ENCODE measurements at regions not wholly inside any gene's neighbourhood (a gene's known extent, or its start where the extent isn't known, plus 50 kb on each side); places are given as distances from the start of the nearest gene placed in this dataset.
A peak's percentile ranks its signal among the peaks of the same experiment; 100 is the strongest.

- no peak for DNase-seq (ENCODE audit: low read depth)
- Histone ChIP-seq H3K4me3 (ENCODE audit: low read depth, low read length) (no peak overlapping the region), H3K36me3 (ENCODE audit: control insufficient read depth, insufficient read depth, low read length) (no peaks in the 10 kb centered on the region), H3K27me3 (ENCODE audit: control insufficient read depth, insufficient read depth, low read length) (no peaks in the 10 kb centered on the region)
- TF ChIP-seq CTCF (IDR thresholded peaks at IDR 0.05; ENCODE audit: insufficient read depth, low read length, poor library complexity, severe bottlenecking): no peak
Measured at GRCh38 chr5:129359450-129359849, 100.6 kb upstream of the ADAMTS19 start.

GRCh38 chr5:129361441-129362025, 98.6 kb upstream of the ADAMTS19 start:
- no peaks in the 10 kb centered on the region for H3K27me3 ChIP-seq (ENCODE audit: control insufficient read depth, insufficient read depth, low read length)
- DNase-seq (ENCODE audit: low read depth): no peak
- H3K4me3 ChIP-seq (ENCODE audit: low read depth, low read length): no peak overlapping the region
- no peaks in the 10 kb centered on the region for H3K36me3 ChIP-seq (ENCODE audit: control insufficient read depth, insufficient read depth, low read length)
- peak; percentile 56 for TF ChIP-seq CTCF (IDR thresholded peaks at IDR 0.05; ENCODE audit: insufficient read depth, low read length, poor library complexity, severe bottlenecking)

- no peaks in the 10 kb centered on the region for H3K36me3 ChIP-seq (ENCODE audit: control insufficient read depth, insufficient read depth, low read length)
- no peak overlapping the region for H3K4me3 ChIP-seq (ENCODE audit: low read depth, low read length)
- H3K27me3 ChIP-seq (ENCODE audit: control insufficient read depth, insufficient read depth, low read length): no peaks in the 10 kb centered on the region
- DNase-seq (ENCODE audit: low read depth): no peak
- TF ChIP-seq CTCF (IDR thresholded peaks at IDR 0.05; ENCODE audit: insufficient read depth, low read length, poor library complexity, severe bottlenecking): no peak
Measured at GRCh38 chr5:129362456-129362855, 97.6 kb upstream of the ADAMTS19 start.

- DNase-seq (ENCODE audit: low read depth): no peak
- no peak for TF ChIP-seq CTCF (IDR thresholded peaks at IDR 0.05; ENCODE audit: insufficient read depth, low read length, poor library complexity, severe bottlenecking)
- H3K27me3 ChIP-seq (ENCODE audit: control insufficient read depth, insufficient read depth, low read length): no peaks in the 10 kb centered on the region
- no peaks in the 10 kb centered on the region for H3K36me3 ChIP-seq (ENCODE audit: control insufficient read depth, insufficient read depth, low read length)
- H3K4me3 ChIP-seq (ENCODE audit: low read depth, low read length): no peak overlapping the region
Measured at GRCh38 chr5:129363991-129364390, 96.1 kb upstream of the ADAMTS19 start.

- Histone ChIP-seq H3K4me3 (ENCODE audit: low read depth, low read length) (no peak overlapping the region), H3K36me3 (ENCODE audit: control insufficient read depth, insufficient read depth, low read length) (no peaks in the 10 kb centered on the region), H3K27me3 (ENCODE audit: control insufficient read depth, insufficient read depth, low read length) (no peaks in the 10 kb centered on the region)
- TF ChIP-seq CTCF (IDR thresholded peaks at IDR 0.05; ENCODE audit: insufficient read depth, low read length, poor library complexity, severe bottlenecking): no peak
- no peak for DNase-seq (ENCODE audit: low read depth)
Measured at GRCh38 chr5:129367883-129368282, 92.2 kb upstream of the ADAMTS19 start.

GRCh38 chr5:129372025-129372424, 88.1 kb upstream of the ADAMTS19 start:
- no peak for DNase-seq (ENCODE audit: low read depth)
- Histone ChIP-seq H3K4me3 (ENCODE audit: low read depth, low read length) (no peak overlapping the region), H3K27me3 (ENCODE audit: control insufficient read depth, insufficient read depth, low read length) (no peaks in the 10 kb centered on the region), H3K36me3 (ENCODE audit: control insufficient read depth, insufficient read depth, low read length) (no peaks in the 10 kb centered on the region)
- TF ChIP-seq CTCF (IDR thresholded peaks at IDR 0.05; ENCODE audit: insufficient read depth, low read length, poor library complexity, severe bottlenecking): no peak

Data from kidney epithelial cell (primary cell).